ENCODE measurements at regions not wholly inside any gene's neighbourhood (a gene's known extent, or its start where the extent isn't known, plus 50 kb on each side); places are given as distances from the start of the nearest gene placed in this dataset.

DNA sequence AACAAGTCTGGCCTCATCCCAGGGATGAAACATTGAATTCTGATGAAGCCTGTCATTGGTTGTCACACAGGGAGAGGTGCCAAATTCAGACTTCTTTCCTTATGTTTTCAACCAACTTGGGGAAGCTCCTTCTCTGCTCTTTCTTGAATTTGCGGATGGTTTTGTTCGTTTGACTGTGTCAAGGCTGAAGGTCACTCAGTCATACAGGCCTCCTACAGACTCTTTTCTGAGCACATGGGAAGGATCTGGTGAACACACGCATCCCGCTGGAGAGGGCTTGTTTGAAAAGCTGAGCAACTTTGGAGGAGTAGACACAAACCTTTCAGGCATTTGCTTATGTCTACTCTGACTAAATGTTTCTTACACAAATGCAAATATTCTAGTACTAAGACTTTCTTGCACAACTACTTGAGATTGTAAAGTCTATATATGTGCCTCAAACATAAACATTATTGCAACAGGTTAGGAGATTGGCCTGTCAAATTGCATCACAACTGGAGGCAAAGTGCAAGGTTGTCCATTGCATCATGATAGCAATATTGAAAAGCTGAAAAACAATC lies 151.5 kb upstream of the NR3C1 start:
- Histone ChIP-seq H3K9me3 (ENCODE audit: control insufficient read depth, low read depth, low read length) (no peaks in the 10 kb centered on the region), H3K18ac (ENCODE audit: insufficient read length, low read depth, low read length) (no peak overlapping the region), H4K20me1 (ENCODE audit: control insufficient read depth, insufficient read depth, insufficient read length) (no peaks in the 10 kb centered on the region), H3K4me1 (ENCODE audit: insufficient read depth, low read length) (no peaks in the 10 kb centered on the region), H3T11ph (ENCODE audit: low read length) (no peak overlapping the region), H3K23me2 (ENCODE audit: insufficient read length, low read depth, low read length, poor library complexity, severe bottlenecking) (no peaks in the 10 kb centered on the region), H3K14ac (ENCODE audit: insufficient read depth, low read length) (no peak overlapping the region), H4K8ac (replicated peaks; ENCODE audit: insufficient read length, low read depth, low read length) (no peak overlapping the region), H2AFZ (ENCODE audit: low read length) (no peak overlapping the region), H3K23ac (ENCODE audit: insufficient read length, low read depth, low read length) (no peak overlapping the region), H3K4ac (ENCODE audit: low read depth, low read length) (no peak overlapping the region), H3K4me2 (ENCODE audit: insufficient read depth, insufficient read length, low read length) (no peak overlapping the region), H2BK12ac (ENCODE audit: insufficient read length, low read depth, low read length) (no peak overlapping the region), H2BK15ac (ENCODE audit: low read depth, low read length) (no peak overlapping the region), H2BK120ac (ENCODE audit: low read depth, low read length, poor library complexity, severe bottlenecking) (no peak overlapping the region), H2AK5ac (ENCODE audit: insufficient read length, low read length) (no peak overlapping the region), H4K91ac (ENCODE audit: insufficient read length, low read depth, low read length) (no peak overlapping the region), H3K56ac (ENCODE audit: insufficient read length, low read depth, low read length) (no peak overlapping the region), H3K27ac (ENCODE audit: insufficient read length, low read depth, low read length) (no peak overlapping the region), H2BK20ac (ENCODE audit: low read depth, low read length, poor library complexity, severe bottlenecking) (no peak overlapping the region), H3K79me2 (ENCODE audit: insufficient read depth, low read length) (no peaks in the 10 kb centered on the region), H3K27me3 (ENCODE audit: insufficient read depth, low read length) (no peaks in the 10 kb centered on the region), H2BK5ac (ENCODE audit: insufficient read length, low read length) (no peak overlapping the region), H3K79me1 (ENCODE audit: insufficient read depth, low read depth, low read length, poor library complexity, severe bottlenecking) (no peaks in the 10 kb centered on the region), H4K5ac (ENCODE audit: insufficient read length, low read depth, low read length) (no peak overlapping the region), H3K9ac (ENCODE audit: extremely low read depth, insufficient read length, low read length) (no peak overlapping the region)
- Mint-ChIP-seq H3K27me3 (ENCODE audit: low read depth) (no peaks in the 10 kb centered on the region), H3K9me3 (no peaks in the 10 kb centered on the region), H3K36me3 (ENCODE audit: insufficient read depth in 1 of 3, low read depth in 3 of 3) (no peaks in the 10 kb centered on the region), H3K27ac (no peak overlapping the region), H3K4me3 (no peak overlapping the region), H3K4me1 (no peaks in the 10 kb centered on the region)
- no CpG with 5 or more reads among the region's 4 CpGs for WGBS (ENCODE audit: extremely low coverage, insufficient read length, low lambda C conversion rate)
- DNase-seq: no peak
- TF ChIP-seq, protein P1, sequence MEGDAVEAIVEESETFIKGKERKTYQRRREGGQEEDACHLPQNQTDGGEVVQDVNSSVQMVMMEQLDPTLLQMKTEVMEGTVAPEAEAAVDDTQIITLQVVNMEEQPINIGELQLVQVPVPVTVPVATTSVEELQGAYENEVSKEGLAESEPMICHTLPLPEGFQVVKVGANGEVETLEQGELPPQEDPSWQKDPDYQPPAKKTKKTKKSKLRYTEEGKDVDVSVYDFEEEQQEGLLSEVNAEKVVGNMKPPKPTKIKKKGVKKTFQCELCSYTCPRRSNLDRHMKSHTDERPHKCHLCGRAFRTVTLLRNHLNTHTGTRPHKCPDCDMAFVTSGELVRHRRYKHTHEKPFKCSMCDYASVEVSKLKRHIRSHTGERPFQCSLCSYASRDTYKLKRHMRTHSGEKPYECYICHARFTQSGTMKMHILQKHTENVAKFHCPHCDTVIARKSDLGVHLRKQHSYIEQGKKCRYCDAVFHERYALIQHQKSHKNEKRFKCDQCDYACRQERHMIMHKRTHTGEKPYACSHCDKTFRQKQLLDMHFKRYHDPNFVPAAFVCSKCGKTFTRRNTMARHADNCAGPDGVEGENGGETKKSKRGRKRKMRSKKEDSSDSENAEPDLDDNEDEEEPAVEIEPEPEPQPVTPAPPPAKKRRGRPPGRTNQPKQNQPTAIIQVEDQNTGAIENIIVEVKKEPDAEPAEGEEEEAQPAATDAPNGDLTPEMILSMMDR (conservative IDR thresholded peaks at IDR 0.05): no peak

Measured in H9 (cell line).